Kidney epithelial cell (primary cell): ENCODE measurements at regions not wholly inside any gene's neighbourhood (a gene's known extent, or its start where the extent isn't known, plus 50 kb on each side); places are given as distances from the start of the nearest gene placed in this dataset.

Source experiments
- DNase-seq: peaks from one replicate; pipeline ENCODE4 v3.0.0-alpha.2; 2010; ENCODE audit warnings: low read depth
- H3K27me3 ChIP-seq: 2 replicates; pipeline ENCODE4 v1.6.0; 2011; ENCODE audit warnings: low read length; ENCODE audit not compliant: control insufficient read depth, insufficient read depth
- H3K36me3 ChIP-seq: 2 replicates; pipeline ENCODE4 v1.5.1; 2011; ENCODE audit warnings: low read length; ENCODE audit not compliant: control insufficient read depth, insufficient read depth
- H3K4me3 ChIP-seq: 2 replicates; pipeline ENCODE4 v1.5.1; 2011; ENCODE audit warnings: low read depth, mild to moderate bottlenecking, control low read depth, low read length
- CTCF ChIP-seq: IDR thresholded peaks from 2 replicates; pipeline ENCODE4 v1.5.1; 2011; ENCODE audit warnings: mild to moderate bottlenecking, moderate library complexity, low read length, control low read depth, inconsistent platforms; ENCODE audit not compliant: insufficient read depth, poor library complexity, severe bottlenecking

GRCh38 chr6:160859822-160860221, 131.7 kb upstream of the MAP3K4 start:
- no peaks in the 10 kb centered on the region for H3K27me3 ChIP-seq
- no peak for TF ChIP-seq CTCF
- no peaks in the 10 kb centered on the region for H3K36me3 ChIP-seq
- no peak for DNase-seq
- no peak overlapping the region for H3K4me3 ChIP-seq

- Histone ChIP-seq H3K4me3 (no peak overlapping the region), H3K36me3 (no peaks in the 10 kb centered on the region), H3K27me3 (no peaks in the 10 kb centered on the region)
- no peak for TF ChIP-seq CTCF
- DNase-seq: no peak
Measured at GRCh38 chr6:160861824-160862223, 129.7 kb upstream of the MAP3K4 start.

GRCh38 chr6:160863782-160864181, 127.8 kb upstream of the MAP3K4 start:
- TF ChIP-seq CTCF: no peak
- Histone ChIP-seq H3K4me3 (no peak overlapping the region), H3K36me3 (no peaks in the 10 kb centered on the region), H3K27me3 (no peaks in the 10 kb centered on the region)
- DNase-seq: no peak

- no peaks in the 10 kb centered on the region for H3K36me3 ChIP-seq
- no peak for DNase-seq
- H3K4me3 ChIP-seq: no peak overlapping the region
- no peaks in the 10 kb centered on the region for H3K27me3 ChIP-seq
- TF ChIP-seq CTCF: no peak
Measured at GRCh38 chr6:160871320-160871719, 120.2 kb upstream of the MAP3K4 start.

- no peak for DNase-seq
- no peak overlapping the region for H3K4me3 ChIP-seq
Measured at GRCh38 chr6:160881148-160881808, 110.3 kb upstream of the MAP3K4 start.

More at GRCh38 chr6:160881148-160881808, 110.3 kb upstream of the MAP3K4 start:
- TF ChIP-seq CTCF: no peak
- Histone ChIP-seq H3K36me3 (no peaks in the 10 kb centered on the region), H3K27me3 (no peaks in the 10 kb centered on the region)
